Psoas muscle (tissue), 7 donors: ENCODE measurements at regions not wholly inside any gene's neighbourhood (a gene's known extent, or its start where the extent isn't known, plus 50 kb on each side); places are given as distances from the start of the nearest gene placed in this dataset.

Experiments used
- ATAC-seq, 4 donors: fragments of 200-7000 bp; cut with Tn5 transposase; one replicate each; pipeline ENCODE4 v1.9.1; 2020; ENCODE audit warnings: moderate library complexity in 3 of 4, mild to moderate bottlenecking in 2 of 4
- DNase-seq, 2 donors: peaks; one replicate each; pipeline ENCODE4 v3.0.0-alpha.2; 2020
- H3K27ac ChIP-seq: fragments of 200-600 bp; one replicate; pipeline ENCODE4 v1.8.0; 2022
- H3K27me3 ChIP-seq, 3 donors: fragments of 200-600 bp in 1 of 3; one replicate each; pipeline versions ENCODE4 v1.6.1 to v1.8.0; 2013 to 2022; ENCODE audit warnings: low read length in 2 of 3, mild to moderate bottlenecking in 2 of 3, moderate library complexity in 1 of 3; ENCODE audit not compliant: insufficient read depth in 3 of 3
- H3K36me3 ChIP-seq, 2 donors: fragments of 200-600 bp in 1 of 2; one replicate each; pipeline versions ENCODE4 v1.6.1 to v1.8.0; 2013 to 2022; ENCODE audit warnings: low read depth in 1 of 2, mild to moderate bottlenecking in 1 of 2, moderate library complexity in 1 of 2; ENCODE audit not compliant: insufficient read depth in 1 of 2
- H3K4me1 ChIP-seq: fragments of 200-600 bp; one replicate; pipeline ENCODE4 v1.8.0; 2022
- H3K4me3 ChIP-seq: fragments of 200-600 bp; one replicate; pipeline ENCODE4 v1.8.0; 2022; ENCODE audit warnings: mild to moderate bottlenecking
- H3K9me3 ChIP-seq: fragments of 200-600 bp; one replicate; pipeline ENCODE4 v1.8.0; 2022
- CTCF ChIP-seq: fragments of 200-600 bp; IDR thresholded peaks from one replicate; pipeline ENCODE4 v1.8.0; 2022; ENCODE audit warnings: antibody characterized with exemption
- WGBS, 3 donors: extraction: QIAGEN DNeasy Blood & Tissue Kit; methylation state at CpG; one replicate each; pipeline versions ENCODE4 v1.1.6 to v1.1.7; 2013; 5-methylcytosine and 5-hydroxymethylcytosine counted together
- intact Hi-C, 2 donors: fragments of 100-400 bp; cut with DNase I; formaldehyde crosslinking; loops; one replicate each; pipeline versions ENCODE4 v1.11.0 to v1.14.2; 2022
- donor health status: healthy with polysubstance abuse.
- donor health status: DM: no; HTN: no; CAD: no; lungs with moderate emphysema.
- donor health status: Bipolar disorder and iron deficiency.
- donor health status: healthy.
- donor health status: DM: yes; HTN: yes; CAD: no.
- donor health status: DM: no; HTN: no; CAD: no.
- donor health status: DM: yes; HTN: yes; CAD: no.

- H3K9me3 ChIP-seq = no peaks in the 10 kb centered on the region
- 96 to 98% (median 96%) methylated on average over 49 of the region's 49 CpGs for WGBS, 3 donors
- H3K27ac ChIP-seq = no peak overlapping the region
- intact Hi-C loops = no loop called here
- H3K36me3 ChIP-seq = no peaks in the 10 kb centered on the region
- DNase-seq (no peak), ATAC-seq (no peak)
- H3K4me3 ChIP-seq = no peak overlapping the region
- no peak for TF ChIP-seq CTCF
- no peaks in the 10 kb centered on the region for H3K27me3 ChIP-seq
- H3K4me1 ChIP-seq = no peaks in the 10 kb centered on the region
Observed at GRCh38 chr5:4866131-4866659, 273.9 kb upstream of the ADAMTS16 start.

- no peak overlapping the region for H3K27ac ChIP-seq
- no peaks in the 10 kb centered on the region for H3K4me1 ChIP-seq
- no peak overlapping the region for H3K4me3 ChIP-seq
- ATAC-seq (no peak), DNase-seq (no peak)
- intact Hi-C loops = no loop called here
- 95 to 96% (median 95%) methylated on average over 20 to 21 of the region's 21 CpGs for WGBS, 3 donors
- TF ChIP-seq CTCF = no peak
- no peaks in the 10 kb centered on the region for H3K27me3 ChIP-seq
- no peaks in the 10 kb centered on the region for H3K9me3 ChIP-seq
- no peaks in the 10 kb centered on the region for H3K36me3 ChIP-seq
Observed at GRCh38 chr5:4866817-4867216, 273.3 kb upstream of the ADAMTS16 start.

GRCh38 chr5:4868140-4868735 lies 271.9 kb upstream of the ADAMTS16 start:
- Histone ChIP-seq H3K27ac (no peak overlapping the region), H3K4me1 (no peaks in the 10 kb centered on the region), H3K36me3 (no peaks in the 10 kb centered on the region), H3K27me3 (no peaks in the 10 kb centered on the region), H3K9me3 (no peaks in the 10 kb centered on the region), H3K4me3 (no peak overlapping the region)
- intact Hi-C loops = no loop called here
- peak; percentile 59 for TF ChIP-seq CTCF
- WGBS, 3 donors = 26 to 35% (median 30%) methylated on average over 9 of the region's 9 CpGs
- ATAC-seq = peak in 2 of 4 donors; percentile 56 to 75
- peak in 1 of 2 donors; percentile 39 for DNase-seq

GRCh38 chr5:4873652-4874051 lies 266.5 kb upstream of the ADAMTS16 start:
- no peak overlapping the region for H3K27ac ChIP-seq
- no peak overlapping the region for H3K4me3 ChIP-seq
- H3K36me3 ChIP-seq = no peaks in the 10 kb centered on the region
- ATAC-seq (no peak), DNase-seq (no peak)
- H3K27me3 ChIP-seq = no peaks in the 10 kb centered on the region
- no peaks in the 10 kb centered on the region for H3K9me3 ChIP-seq
- intact Hi-C loops = loop anchor here in 1 of 2 donors (10.0 kb wide), 1 partner anchor 541 kb away; no protein-coding TSS in a partner anchor
- no peak for TF ChIP-seq CTCF
- WGBS, 3 donors = 74 to 80% (median 77%) methylated on average over 8 of the region's 8 CpGs
- H3K4me1 ChIP-seq = no peaks in the 10 kb centered on the region

GRCh38 chr5:4874097-4874496 lies 266.0 kb upstream of the ADAMTS16 start:
- no peak for TF ChIP-seq CTCF
- Histone ChIP-seq H3K4me1 (no peaks in the 10 kb centered on the region), H3K27me3 (no peaks in the 10 kb centered on the region), H3K36me3 (no peaks in the 10 kb centered on the region), H3K4me3 (no peak overlapping the region), H3K27ac (no peak overlapping the region), H3K9me3 (no peaks in the 10 kb centered on the region)
- intact Hi-C loops = loop anchor here in 1 of 2 donors (10.0 kb wide), 1 partner anchor 541 kb away; no protein-coding TSS in a partner anchor
- DNase-seq = no peak
- 74 to 81% (median 78%) methylated on average over 10 of the region's 10 CpGs for WGBS, 3 donors
- no peak for ATAC-seq
